Breast epithelium (tissue), 3 donors: ENCODE measurements at regions not wholly inside any gene's neighbourhood (a gene's known extent, or its start where the extent isn't known, plus 50 kb on each side); places are given as distances from the start of the nearest gene placed in this dataset.

ENCODE experiments used
- POLR2A ChIP-seq: fragments of 450-650 bp; IDR thresholded peaks from one replicate; pipeline ENCODE4 v1.6.1; 2016; ENCODE audit warnings: antibody characterized with exemption, mild to moderate bottlenecking, moderate library complexity
- POLR2AphosphoS5 ChIP-seq, 3 donors: sonication (generic); formaldehyde crosslinking; IDR thresholded peaks; one replicate each; pipeline ENCODE4 v1.6.1; 2017; ENCODE audit warnings: antibody characterized with exemption in 3 of 3
- TF ChIP-seq, protein P1 (sequence below), 3 donors: fragments of 450-650 bp; IDR thresholded peaks; one replicate each; pipeline ENCODE4 v1.5.1; 2016 to 2017; ENCODE audit warnings: antibody characterized with exemption in 3 of 3, mild to moderate bottlenecking in 3 of 3, moderate library complexity in 3 of 3

DNA sequence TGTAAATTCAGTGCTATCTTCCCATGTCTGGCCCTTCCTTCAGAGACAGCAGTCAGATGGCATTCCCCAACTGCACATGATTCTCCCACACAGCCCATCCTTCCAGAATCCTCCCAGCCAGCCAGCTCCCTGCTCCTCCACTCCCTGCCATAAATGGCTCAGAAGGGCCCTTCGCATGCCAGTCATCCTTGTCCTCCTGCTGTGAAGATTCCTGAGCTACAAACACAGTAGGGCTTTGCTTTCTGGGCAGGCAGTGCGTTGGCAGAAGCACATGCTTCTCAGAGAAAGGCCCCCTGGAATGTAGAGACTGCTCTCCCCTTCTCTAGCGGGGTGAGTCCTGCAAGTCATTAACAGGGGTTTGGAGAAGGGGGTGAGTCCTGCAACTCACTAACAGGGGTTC is 71.9 kb downstream of the TEX51 start:
- TF ChIP-seq, protein P1, sequence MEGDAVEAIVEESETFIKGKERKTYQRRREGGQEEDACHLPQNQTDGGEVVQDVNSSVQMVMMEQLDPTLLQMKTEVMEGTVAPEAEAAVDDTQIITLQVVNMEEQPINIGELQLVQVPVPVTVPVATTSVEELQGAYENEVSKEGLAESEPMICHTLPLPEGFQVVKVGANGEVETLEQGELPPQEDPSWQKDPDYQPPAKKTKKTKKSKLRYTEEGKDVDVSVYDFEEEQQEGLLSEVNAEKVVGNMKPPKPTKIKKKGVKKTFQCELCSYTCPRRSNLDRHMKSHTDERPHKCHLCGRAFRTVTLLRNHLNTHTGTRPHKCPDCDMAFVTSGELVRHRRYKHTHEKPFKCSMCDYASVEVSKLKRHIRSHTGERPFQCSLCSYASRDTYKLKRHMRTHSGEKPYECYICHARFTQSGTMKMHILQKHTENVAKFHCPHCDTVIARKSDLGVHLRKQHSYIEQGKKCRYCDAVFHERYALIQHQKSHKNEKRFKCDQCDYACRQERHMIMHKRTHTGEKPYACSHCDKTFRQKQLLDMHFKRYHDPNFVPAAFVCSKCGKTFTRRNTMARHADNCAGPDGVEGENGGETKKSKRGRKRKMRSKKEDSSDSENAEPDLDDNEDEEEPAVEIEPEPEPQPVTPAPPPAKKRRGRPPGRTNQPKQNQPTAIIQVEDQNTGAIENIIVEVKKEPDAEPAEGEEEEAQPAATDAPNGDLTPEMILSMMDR (IDR thresholded peaks at IDR 0.05): no peak
- TF ChIP-seq POLR2AphosphoS5 (IDR thresholded peaks at IDR 0.05) (no peak), POLR2A (no peak)
